Hematopoietic multipotent progenitor cell treated with erythropoietin and hydrocortisone succinate and interleukin-3 and kit ligand, for 4 days (in vitro differentiated cells): ENCODE measurements at regions not wholly inside any gene's neighbourhood (a gene's known extent, or its start where the extent isn't known, plus 50 kb on each side); places are given as distances from the start of the nearest gene placed in this dataset.
A peak's percentile ranks its signal among the peaks of the same experiment; 100 is the strongest.
"Not testable (repeated sequence)": the region's sequence is repeated elsewhere in the genome, so short reads cannot be mapped to it uniquely, and the experiment has no call there.

Experiments
- DNase-seq: peaks from one replicate; pipeline ENCODE4 v3.0.0-alpha.2; 2015

- peak; percentile 25 for DNase-seq
Measured at GRCh38 chr5:174453690-174454089, 270.7 kb upstream of the MSX2 start.

DNA sequence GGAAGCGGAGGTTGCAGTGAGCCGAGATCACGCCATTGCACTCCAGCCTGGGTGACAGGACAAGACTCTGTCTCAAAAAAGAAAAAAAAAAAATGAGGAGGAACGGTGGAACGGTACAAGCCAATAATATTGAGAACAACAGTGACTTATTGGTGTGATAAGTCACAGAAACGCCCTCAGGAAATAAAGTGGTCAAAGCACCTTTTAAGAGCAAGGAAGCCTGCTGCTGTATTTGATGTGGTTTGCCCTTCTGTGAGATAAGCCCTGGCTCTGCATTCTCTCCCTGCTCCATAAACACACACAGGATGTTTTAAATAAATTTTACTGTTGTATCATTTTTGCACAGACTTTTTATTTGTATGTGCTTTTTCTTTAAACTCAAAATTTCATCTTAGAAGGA, 269.9 kb upstream of the MSX2 start:
- peak; percentile 54 for DNase-seq

- no peak for DNase-seq
Measured at GRCh38 chr5:174454890-174455289, 269.5 kb upstream of the MSX2 start.

DNA sequence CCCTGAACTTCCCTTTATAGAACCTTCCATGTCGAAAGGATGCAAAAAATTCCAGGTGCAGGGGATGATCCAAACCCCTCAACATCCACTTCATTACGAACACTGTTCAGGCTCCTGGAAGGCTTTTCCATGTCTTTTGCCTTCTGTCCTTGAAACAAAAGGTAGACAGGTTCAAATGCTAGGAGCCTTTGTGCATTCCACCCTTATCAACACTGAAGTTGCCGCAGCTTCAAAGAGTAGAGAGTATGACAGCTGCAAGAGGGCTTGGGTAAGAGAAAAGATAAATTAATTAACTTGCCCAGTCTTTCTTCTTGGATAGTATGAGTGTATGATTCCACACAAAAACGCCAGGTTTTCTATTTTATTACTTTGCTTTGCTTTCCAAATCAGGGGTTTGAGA, 269.1 kb upstream of the MSX2 start:
- no peak for DNase-seq

GRCh38 chr5:174457141-174457678, 267.2 kb upstream of the MSX2 start:
- DNase-seq = no peak

DNA sequence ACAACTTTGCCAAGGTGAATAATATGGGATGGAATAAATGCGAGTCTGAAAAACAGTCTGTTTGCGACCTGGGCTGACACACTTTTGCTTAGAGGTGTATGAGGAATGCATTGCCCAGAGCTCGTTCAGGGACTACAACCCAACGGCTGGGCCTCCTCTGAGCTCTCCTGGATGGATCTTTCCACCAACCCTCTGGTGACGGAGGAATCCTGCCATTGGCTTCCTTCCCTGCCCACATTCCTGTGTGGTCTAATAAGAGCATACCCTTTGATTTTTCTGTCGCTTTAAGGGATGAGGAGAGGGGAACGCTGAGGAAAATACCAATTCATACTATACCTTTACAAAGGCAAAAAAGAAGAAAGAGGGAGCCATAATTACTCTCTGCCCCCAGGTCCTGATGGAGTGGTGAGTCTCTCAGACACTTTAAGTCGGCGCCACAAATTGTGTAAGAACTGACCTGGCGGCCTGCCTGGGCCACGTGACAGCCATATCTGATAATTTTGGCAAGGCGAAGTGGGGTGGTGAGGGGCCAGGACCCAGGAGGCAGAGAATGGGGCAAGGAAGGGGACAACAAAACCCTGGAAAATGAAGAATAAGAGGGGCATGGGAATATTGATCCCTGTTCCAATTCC, 265.2 kb upstream of the MSX2 start:
- no peak for DNase-seq

DNA sequence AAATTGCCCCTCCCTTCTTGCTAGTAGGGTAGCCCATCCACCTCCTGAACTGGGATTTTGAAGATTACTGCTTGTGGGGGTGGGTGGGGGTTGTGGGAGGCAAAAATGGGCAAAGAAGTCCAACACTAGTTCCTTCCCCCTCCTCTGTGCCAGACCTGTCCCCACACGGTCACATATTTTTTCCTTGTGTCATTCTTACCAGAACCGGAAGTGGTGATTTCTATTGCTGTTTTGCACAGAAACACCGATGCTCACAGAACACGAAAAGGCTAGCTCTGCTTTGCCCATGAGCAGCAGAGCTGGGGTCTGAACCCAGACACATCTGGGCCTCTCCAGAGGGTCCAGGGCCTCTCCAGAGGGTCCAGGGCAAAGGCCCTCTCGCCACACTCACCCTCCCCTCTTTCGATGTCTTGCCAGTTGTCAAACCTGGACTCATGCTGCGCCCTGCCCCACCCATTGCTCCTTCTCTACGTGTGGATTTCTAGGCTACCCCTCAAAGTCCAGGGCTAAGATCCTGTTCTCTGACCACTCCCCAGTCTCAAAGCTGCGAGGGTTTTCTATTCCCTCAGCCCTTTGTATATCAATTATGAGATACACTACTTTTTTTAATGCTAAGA, 264.4 kb upstream of the MSX2 start:
- DNase-seq = peak; percentile 34

DNA sequence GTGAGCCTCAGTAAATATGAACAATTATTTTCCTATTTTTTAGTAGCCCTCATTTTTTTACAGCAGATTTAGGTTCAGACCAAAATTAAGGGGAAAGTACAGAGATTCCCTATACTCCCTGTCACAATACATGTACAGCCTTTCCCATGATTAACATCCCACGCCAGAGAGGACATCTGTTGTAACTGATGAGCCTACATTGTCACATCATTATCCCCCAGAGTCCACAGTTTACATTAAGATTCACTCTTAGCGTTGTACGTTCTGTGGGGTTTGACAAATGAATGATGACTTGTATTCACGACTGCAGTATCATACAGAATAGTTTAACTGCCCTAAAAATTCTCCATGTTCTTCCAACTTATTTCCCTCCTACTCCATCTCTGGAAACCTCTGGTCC, 262.3 kb upstream of the MSX2 start:
- no peak for DNase-seq

DNA sequence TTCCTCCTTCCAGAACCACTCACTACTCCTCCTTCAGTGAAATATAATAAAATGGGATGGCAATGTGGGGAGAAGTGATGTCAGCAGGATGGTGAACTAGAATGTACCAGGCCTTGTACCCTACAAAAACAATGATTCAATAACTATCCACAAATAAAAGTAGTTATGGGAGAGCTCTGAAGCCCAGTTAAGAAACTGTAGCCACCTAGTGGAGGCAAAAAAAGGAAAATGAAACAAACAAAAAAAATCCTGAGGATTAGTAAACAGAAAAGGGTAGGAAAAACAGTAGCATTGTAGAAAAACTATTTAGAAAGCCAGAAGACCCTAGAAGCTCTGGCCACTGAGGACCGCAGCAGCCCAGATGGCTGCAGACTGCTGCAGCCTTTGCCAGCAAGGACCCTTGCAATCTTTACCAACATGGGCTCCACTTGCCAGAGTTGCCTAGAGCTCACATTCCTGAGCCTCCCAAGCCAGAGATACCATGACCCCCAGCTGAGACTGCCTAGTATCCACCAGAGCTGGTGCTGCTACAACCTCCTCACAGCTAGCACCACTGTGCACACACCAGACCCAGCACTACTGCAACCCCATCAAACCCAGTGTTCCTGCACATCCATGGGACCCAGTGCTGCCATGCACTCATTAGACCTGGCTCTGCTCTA, 259.7 kb upstream of the MSX2 start:
- no peak for DNase-seq

DNA sequence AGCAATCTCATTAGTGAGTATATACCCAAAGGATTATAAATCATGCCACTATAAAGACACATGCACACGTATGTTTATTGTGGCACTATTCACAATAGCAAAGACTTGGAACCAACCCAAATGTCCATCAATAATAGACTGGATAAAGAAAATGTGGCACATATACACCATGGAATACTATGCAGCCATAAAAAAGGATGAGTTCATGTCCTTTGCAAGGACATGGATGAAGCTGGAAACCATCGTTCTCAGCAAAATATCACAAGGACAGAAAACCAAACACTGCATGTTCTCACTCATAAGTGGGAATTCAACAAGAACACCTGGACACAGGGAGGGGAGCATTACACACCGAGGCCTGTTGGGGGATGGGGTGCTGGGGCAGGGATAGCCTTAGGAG, 252.9 kb upstream of the MSX2 start:
- not testable (repeated sequence) for DNase-seq

DNA sequence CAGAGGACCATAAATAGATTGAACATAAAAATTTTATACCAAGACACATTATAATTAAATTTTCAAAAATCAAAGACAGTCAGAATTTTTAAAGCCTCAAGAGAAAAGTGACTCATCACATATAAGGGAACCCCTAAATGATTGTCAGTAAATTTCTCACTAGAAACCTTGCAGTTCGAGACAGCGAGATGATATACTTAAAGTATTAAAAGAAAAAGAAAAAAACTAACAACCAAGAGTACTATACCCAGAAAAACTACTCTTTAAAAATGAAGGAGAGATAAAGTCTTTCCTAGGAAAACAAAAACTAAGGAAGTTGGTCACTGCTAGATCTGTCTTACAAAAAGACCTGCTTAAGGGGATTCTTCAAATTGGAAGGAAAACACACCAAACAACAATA, 251.4 kb upstream of the MSX2 start:
- DNase-seq = no peak

- DNase-seq = not testable (repeated sequence)
Measured at GRCh38 chr5:174476001-174476400, 248.4 kb upstream of the MSX2 start.

GRCh38 chr5:174479325-174479724, 245.1 kb upstream of the MSX2 start:
- DNase-seq = no peak

- no peak for DNase-seq
Measured at GRCh38 chr5:174481737-174482136, 242.6 kb upstream of the MSX2 start.

GRCh38 chr5:174482607-174483024, 241.8 kb upstream of the MSX2 start:
- DNase-seq = peak; percentile 51

- no peak for DNase-seq
Measured at GRCh38 chr5:174483411-174483810, 241.0 kb upstream of the MSX2 start.

DNA sequence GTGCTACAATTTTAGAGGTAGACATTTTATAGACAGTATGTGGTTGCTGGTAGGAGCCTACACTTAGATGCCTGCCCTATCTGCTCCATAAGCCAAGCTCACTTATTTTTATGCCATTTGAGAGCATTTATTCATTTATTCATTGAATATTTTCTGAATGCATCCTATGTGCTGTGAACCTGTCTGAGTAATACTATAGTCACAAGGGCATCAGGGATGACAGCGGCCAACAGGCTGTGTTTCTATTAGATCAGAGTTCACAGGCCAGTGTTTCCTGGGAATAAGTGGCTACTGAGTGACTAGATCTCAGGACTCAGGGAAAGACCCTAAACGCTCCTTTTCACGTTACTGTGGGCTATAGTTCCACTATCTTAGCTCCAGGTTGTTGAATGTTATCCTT, 235.2 kb upstream of the MSX2 start:
- DNase-seq = no peak

GRCh38 chr5:174489920-174490597, 234.3 kb upstream of the MSX2 start:
- DNase-seq = no peak

DNA sequence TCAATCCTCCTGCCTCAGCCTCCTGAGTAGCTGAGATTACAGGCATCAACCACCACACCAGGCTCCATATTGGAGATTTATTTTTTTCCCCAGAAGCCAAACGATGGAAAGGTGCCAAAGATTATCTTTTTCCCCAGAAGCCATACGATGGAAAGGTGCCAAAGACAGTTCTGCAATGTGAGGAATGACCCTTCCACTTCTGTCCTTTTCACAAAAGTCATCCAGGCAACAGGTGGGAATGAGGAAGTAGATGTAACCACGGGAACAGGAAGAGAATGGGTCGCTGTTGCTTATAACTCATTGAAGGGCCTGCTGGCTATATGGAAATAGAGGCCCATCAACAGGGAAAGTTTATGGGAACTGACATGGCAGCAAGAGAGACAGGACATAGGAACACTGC, 233.7 kb upstream of the MSX2 start:
- DNase-seq = peak; percentile 15

GRCh38 chr5:174491265-174491664, 233.1 kb upstream of the MSX2 start:
- peak; percentile 25 for DNase-seq

- no peak for DNase-seq
Measured at GRCh38 chr5:174491761-174492350, 232.5 kb upstream of the MSX2 start.

GRCh38 chr5:174493530-174493929, 230.9 kb upstream of the MSX2 start:
- DNase-seq = no peak

GRCh38 chr5:174497939-174498338, 226.4 kb upstream of the MSX2 start:
- not testable (repeated sequence) for DNase-seq
